Peyer's patch (tissue), 4 donors: ENCODE measurements at regions not wholly inside any gene's neighbourhood (a gene's known extent, or its start where the extent isn't known, plus 50 kb on each side); places are given as distances from the start of the nearest gene placed in this dataset.
"Not testable (repeated sequence)": the region's sequence is repeated elsewhere in the genome, so short reads cannot be mapped to it uniquely, and the experiment has no call there.

ENCODE experiments used
- DNase-seq, 3 donors: peaks; one replicate each; pipeline ENCODE4 v3.0.0-alpha.2; 2017 to 2019
- H3K27ac ChIP-seq, 4 donors: fragments of 200-600 bp; sonication (generic); one replicate each; pipeline ENCODE4 v1.5.1; 2016 to 2019
- H3K27me3 ChIP-seq, 2 donors: fragments of 200-600 bp; sonication (generic); one replicate each; pipeline ENCODE4 v1.5.1; 2019
- H3K36me3 ChIP-seq, 3 donors: fragments of 200-600 bp; sonication (generic); one replicate each; pipeline ENCODE4 v1.5.1; 2016 to 2019
- H3K4me1 ChIP-seq, 4 donors: fragments of 200-600 bp; sonication (generic); one replicate each; pipeline ENCODE4 v1.5.1; 2016 to 2019
- H3K4me3 ChIP-seq, 4 donors: fragments of 200-600 bp; sonication (generic); 1 replicate in 3 of 4; 2 replicates in 1 of 4; pipeline ENCODE4 v1.5.1; 2016 to 2019; ENCODE audit warnings: mild to moderate bottlenecking in 1 of 4
- H3K9me3 ChIP-seq, 4 donors: fragments of 200-600 bp; sonication (generic); one replicate each; pipeline ENCODE4 v1.5.1; 2016 to 2019; ENCODE audit warnings: mild to moderate bottlenecking in 1 of 4
- CTCF ChIP-seq, 6 experiments: fragments of 450-650 bp in 4 of 6; fragments of 200-600 bp in 2 of 6; sonication (generic) in 1 of 6; IDR thresholded peaks; one replicate each; pipeline ENCODE4 v1.5.1; 2017 to 2019; ENCODE audit warnings: antibody characterized with exemption in 6 of 6, mild to moderate bottlenecking in 3 of 6, moderate library complexity in 1 of 6
- POLR2A ChIP-seq, 2 donors: fragments of 450-650 bp; IDR thresholded peaks; one replicate each; pipeline ENCODE4 v1.5.1; 2017; ENCODE audit warnings: antibody characterized with exemption in 2 of 2, mild to moderate bottlenecking in 2 of 2, moderate library complexity in 2 of 2

- H3K4me1 ChIP-seq: no peaks in the 10 kb centered on the region
- no peaks in the 10 kb centered on the region for H3K27me3 ChIP-seq
These were observed 479.8 kb downstream of the RAPGEF2 start for GRCh38 chr4:159582685-159583084.

GRCh38 chr4:159592898-159593556, 490.1 kb downstream of the RAPGEF2 start:
- H3K36me3 ChIP-seq: no peaks in the 10 kb centered on the region
- H3K9me3 ChIP-seq: no peaks in the 10 kb centered on the region
- TF ChIP-seq CTCF (IDR thresholded peaks at IDR 0.05): no peak
- TF ChIP-seq POLR2A (IDR thresholded peaks at IDR 0.05): no peak
- H3K27me3 ChIP-seq: no peaks in the 10 kb centered on the region
- DNase-seq: no peak
- no peak overlapping the region for H3K4me3 ChIP-seq
- no peaks in the 10 kb centered on the region for H3K4me1 ChIP-seq
- H3K27ac ChIP-seq: no peak overlapping the region

More at GRCh38 chr4:159582685-159583084, 479.8 kb downstream of the RAPGEF2 start:
- no peak for DNase-seq
- H3K27ac ChIP-seq: no peak overlapping the region
- H3K36me3 ChIP-seq: no peaks in the 10 kb centered on the region
- no peaks in the 10 kb centered on the region for H3K9me3 ChIP-seq
- H3K4me3 ChIP-seq: no peak overlapping the region
- TF ChIP-seq CTCF (IDR thresholded peaks at IDR 0.05) (no peak), POLR2A (IDR thresholded peaks at IDR 0.05) (no peak)

- TF ChIP-seq CTCF (IDR thresholded peaks at IDR 0.05) (no peak), POLR2A (IDR thresholded peaks at IDR 0.05) (no peak)
- H3K4me3 ChIP-seq: no peak overlapping the region
- no peak for DNase-seq
- H3K9me3 ChIP-seq: no peaks in the 10 kb centered on the region
- no peak overlapping the region for H3K27ac ChIP-seq
- H3K36me3 ChIP-seq: no peaks in the 10 kb centered on the region
- no peaks in the 10 kb centered on the region for H3K4me1 ChIP-seq
- no peaks in the 10 kb centered on the region for H3K27me3 ChIP-seq
These were observed 490.8 kb downstream of the RAPGEF2 start for GRCh38 chr4:159593681-159594080.

- H3K9me3 ChIP-seq: no peaks in the 10 kb centered on the region
- H3K27me3 ChIP-seq: no peaks in the 10 kb centered on the region
- H3K4me1 ChIP-seq: no peaks in the 10 kb centered on the region
- no peaks in the 10 kb centered on the region for H3K36me3 ChIP-seq
- no peak overlapping the region for H3K4me3 ChIP-seq
- no peak overlapping the region for H3K27ac ChIP-seq
- no peak for DNase-seq
- TF ChIP-seq POLR2A (IDR thresholded peaks at IDR 0.05): no peak
- TF ChIP-seq CTCF (IDR thresholded peaks at IDR 0.05): no peak
These were observed 491.7 kb downstream of the RAPGEF2 start for GRCh38 chr4:159594576-159594975.

- not testable (repeated sequence) for H3K4me3 ChIP-seq, H3K27me3 ChIP-seq, DNase-seq, H3K27ac ChIP-seq, H3K36me3 ChIP-seq, H3K4me1 ChIP-seq, H3K9me3 ChIP-seq
These were observed 492.2 kb downstream of the RAPGEF2 start for GRCh38 chr4:159595101-159595500.

GRCh38 chr4:159598602-159599001, 495.7 kb downstream of the RAPGEF2 start:
- Histone ChIP-seq H3K27ac (no peak overlapping the region), H3K9me3 (no peaks in the 10 kb centered on the region), H3K27me3 (no peaks in the 10 kb centered on the region), H3K4me3 (no peak overlapping the region), H3K36me3 (no peaks in the 10 kb centered on the region), H3K4me1 (no peaks in the 10 kb centered on the region)
- DNase-seq: no peak
- TF ChIP-seq POLR2A (IDR thresholded peaks at IDR 0.05) (no peak), CTCF (IDR thresholded peaks at IDR 0.05) (no peak)
